HG03520 (cell line): ENCODE measurements at regions not wholly inside any gene's neighbourhood (a gene's known extent, or its start where the extent isn't known, plus 50 kb on each side); places are given as distances from the start of the nearest gene placed in this dataset.
A peak's percentile ranks its signal among the peaks of the same experiment; 100 is the strongest.

ENCODE experiments used
- ATAC-seq: cut with Tn5 transposase; IDR thresholded peaks from one replicate; pipeline ENCODE4 v1.9.1; 2021; ENCODE audit warnings: mild to moderate bottlenecking, moderate library complexity; ENCODE audit not compliant: unreplicated experiment

DNA sequence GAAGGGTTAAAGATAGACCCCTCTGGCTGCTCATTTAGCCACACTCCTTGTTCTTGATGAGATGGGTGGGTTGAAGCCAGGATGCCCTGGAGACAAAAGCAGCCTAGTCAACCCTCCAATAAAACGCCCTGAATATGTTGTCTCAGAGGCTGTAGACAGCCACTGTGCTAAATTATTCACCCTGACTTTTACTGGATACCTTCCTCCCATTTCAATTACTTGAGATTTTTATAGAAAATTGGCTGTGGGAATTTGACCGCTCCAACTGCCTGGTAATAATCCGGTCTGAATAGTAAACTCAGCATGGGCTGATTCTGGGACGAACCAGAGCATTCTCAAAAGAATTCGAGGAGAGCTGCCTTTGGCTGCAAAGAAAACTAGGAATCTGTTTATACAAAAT lies 104.2 kb downstream of the SNX18 start:
- no peak for ATAC-seq

DNA sequence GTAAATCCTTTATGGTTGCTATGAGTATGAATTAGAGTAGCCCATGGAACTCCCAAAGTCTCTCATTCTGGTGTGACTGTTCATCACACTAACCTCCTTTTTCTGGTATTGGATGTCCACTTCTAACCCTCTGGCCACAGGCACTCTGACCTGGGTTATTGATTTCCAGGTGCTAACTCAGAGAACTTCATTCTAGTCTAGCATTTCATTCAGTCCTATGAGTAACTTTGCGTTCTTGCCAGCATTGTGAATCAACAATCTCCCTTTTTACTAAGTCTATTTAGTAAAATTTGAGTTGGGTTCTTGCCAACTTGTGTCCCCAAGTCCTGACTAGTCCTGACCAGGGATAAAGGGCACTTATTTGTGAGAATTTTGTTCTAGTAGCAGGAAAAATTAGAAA lies 103.5 kb downstream of the SNX18 start:
- ATAC-seq: no peak

DNA sequence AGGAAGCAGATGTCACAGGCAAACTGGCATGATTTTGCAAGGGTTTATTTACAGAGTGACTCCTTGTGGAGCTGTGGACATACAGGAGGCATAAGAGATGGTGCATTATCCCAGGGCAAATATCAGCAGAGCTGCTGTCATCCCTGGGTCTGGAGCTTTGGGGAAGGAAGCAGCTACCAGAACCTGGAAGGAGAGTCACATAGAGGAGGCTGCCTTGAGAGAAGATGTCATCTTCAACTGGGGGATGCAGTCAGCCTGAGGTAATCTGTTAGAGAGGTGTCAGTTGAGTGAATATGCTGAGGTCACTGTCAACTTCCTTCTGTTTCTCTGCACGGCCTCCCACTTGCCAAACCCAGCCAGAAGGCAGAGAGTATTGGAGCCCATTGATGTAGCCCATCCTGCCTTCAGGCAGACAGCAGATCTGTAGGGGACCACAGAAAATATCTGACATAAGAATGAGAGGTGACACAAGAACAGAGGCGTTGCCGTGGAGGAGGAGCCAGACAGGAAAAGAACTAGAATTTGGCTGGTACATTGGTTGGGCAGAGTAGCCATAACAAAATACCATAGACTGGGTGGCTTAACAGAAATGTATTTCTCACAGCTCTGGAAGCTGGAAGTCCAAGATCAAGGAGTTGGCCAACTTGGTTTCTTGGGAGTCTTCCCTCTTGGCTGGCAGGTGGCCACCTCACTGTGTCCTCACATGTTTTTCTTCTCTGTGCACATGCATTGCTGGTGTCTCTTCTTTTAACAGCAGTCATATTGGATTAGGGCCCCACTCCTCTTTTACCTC lies 102.8 kb downstream of the SNX18 start:
- ATAC-seq: no peak

DNA sequence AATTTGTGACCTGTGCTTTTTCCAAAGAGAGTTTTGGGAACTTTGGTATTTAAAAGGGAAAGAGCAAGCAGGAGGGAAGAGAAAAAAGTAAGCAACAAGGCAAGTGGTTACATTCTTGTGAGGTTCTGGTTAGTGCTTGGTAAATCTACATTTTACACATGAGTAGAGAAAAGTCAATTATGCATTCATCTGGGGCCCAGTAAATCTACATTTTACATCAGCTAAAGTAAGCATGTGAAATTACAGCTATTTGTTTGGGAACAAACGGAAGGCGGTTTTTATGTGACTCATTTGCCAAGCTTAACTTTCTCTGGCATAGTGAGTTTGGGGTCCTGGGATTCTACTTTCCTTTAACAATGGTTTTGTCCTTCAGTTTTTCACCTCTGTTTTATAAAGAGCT lies 102.2 kb downstream of the SNX18 start:
- no peak for ATAC-seq

DNA sequence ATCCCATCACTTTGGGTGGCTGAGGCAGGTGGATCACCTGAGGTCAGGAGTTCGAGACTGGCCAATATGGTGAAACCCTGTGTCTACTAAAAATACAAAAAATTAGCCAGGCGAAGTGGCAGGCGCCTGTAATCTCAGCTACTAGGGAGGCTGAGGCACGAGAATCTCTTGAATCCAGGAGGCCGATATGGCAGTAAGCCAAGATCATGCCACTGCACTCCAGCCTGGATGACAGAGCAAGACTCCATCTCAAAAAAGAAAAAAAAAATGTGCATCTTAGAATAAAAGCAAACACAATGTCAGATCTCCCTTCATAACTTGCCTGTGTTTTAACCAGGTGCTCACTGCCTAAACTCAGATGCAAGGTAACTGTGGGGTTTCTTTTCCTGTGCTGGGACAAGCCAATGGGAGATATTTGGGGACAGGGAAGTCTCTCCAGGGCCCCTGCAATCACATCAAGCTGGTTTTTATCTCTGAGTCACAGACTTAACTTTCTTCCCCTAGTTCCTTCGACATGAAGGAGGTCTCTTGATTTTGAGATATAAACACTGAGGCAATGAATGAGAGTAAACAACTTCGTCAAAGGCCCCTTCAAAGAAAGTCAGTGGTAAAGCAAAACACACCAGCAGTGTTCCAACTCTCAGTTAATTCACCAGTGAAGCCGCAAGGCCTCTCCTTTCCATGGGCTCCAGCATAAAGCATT lies 99.1 kb downstream of the SNX18 start:
- no peak for ATAC-seq

DNA sequence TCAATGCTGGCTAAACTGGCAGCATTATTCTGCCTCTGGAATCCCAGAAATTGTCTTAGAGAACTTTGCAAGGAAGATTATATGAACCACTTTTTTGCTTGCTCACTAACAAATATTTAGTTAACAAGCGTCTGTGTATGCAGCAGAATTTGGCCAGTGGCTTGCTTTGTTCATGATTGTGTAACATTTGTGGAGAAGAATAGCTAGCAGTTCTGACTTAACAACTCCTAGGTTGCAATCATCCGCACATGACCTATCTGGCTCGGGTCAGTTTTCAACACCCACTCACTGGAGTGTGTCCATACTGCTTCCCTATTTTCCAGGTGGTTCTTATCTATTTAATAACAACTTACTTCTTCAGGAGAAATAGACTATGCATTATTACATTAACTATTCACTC lies 98.5 kb downstream of the SNX18 start:
- ATAC-seq: no peak

DNA sequence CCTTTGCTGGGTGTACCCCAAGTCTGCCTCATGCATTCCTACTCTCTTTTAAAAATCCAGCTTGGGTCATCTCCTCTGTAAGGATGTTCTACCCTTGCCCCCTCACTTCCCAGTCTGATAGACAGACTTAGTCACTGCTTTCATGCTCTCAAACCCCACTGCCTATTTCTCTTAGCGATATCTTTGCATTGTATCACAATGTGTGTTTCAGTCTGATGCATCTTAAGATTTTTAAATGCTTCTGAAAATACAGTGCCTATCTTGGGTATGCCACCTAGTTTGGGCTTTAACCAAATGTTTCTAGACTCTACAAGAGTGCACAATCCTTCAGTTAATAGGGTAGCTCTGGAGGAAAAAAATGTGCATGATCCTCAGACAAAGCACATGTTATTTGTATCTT lies 97.8 kb downstream of the SNX18 start:
- ATAC-seq: no peak

DNA sequence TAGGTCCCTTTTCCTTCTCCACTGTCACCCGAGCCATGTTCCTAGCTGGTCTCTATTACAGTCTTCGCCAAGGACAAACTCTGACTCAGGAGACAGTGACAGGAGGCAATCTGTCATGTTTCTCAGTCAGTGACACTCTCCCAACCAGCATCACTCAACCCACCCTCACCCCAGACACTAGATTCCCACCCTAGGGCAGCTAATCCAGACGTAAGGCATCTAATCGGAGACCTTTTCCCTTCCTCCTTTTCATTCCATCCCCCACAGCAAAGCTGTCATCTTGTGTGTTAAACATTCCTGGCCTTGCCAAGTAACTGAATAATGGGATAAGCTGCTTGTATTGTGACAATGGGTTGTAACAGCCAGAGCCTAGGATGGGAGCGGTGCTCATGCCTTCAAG lies 95.2 kb downstream of the SNX18 start:
- ATAC-seq: no peak

DNA sequence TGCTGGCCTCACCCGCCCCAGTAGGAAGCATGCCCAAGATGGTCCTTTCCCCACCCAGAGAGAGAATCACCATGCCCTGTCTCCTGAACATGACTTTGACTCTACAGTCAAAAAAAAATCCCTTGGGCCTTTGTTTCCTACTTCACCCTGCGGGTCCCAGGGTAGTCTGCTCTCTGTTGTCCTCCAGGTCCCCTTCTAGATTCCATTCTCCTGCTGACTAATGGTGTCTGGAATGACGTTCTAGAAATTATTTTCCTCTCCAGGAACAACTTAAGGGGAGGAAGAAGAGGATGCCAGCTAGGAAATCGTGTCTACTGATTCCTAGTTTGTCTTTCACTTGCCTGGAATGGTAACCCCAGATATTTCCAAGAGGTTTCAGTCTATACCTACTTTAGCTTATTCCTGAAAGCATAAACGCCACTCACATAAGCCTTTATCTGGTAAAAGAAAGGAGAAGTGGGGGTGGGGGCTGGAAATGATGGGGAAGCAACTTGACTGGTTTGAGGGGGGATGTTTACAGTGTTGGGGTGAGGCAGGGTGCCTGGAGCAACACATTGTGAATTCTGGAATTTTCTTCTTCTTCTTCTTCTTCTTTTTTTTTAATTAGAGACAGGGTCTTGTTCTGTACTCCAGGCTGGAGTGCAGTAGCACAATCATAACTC lies 93.9 kb downstream of the SNX18 start:
- ATAC-seq: no peak

DNA sequence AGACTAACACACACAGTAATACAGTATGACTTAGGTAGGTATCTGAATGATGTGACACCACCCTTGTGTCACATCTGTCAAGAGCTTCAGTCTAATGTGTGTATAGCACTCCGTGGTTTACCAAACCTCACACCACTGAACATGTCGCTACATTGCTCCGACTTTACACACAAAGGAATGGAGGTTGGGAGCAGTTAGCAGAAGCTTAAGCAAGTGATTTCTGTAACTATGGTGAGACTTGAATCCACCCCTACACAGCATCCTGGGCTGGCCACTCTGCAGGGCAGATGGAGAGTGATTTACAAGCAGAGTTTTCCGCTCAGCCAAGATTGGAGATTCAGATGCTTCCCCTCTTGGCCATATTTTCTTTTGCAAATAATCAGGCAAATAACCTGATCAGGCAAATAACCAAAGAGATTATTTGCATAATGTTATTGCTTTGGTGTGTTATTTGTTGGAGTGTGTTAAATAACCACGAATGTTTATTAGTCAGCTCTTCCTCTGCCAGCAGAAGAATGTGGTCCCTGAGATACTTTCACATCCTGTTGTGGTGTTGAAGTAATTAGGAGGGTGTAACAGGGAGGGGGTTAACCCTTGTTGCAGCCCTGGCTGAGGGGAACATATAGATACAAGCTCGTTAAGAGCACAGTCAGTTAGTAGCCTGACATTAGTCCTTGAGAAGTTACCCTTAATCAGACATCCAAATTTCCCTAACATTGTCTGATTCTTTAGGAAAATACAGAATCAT lies 92.8 kb downstream of the SNX18 start:
- peak; percentile 99 for ATAC-seq

DNA sequence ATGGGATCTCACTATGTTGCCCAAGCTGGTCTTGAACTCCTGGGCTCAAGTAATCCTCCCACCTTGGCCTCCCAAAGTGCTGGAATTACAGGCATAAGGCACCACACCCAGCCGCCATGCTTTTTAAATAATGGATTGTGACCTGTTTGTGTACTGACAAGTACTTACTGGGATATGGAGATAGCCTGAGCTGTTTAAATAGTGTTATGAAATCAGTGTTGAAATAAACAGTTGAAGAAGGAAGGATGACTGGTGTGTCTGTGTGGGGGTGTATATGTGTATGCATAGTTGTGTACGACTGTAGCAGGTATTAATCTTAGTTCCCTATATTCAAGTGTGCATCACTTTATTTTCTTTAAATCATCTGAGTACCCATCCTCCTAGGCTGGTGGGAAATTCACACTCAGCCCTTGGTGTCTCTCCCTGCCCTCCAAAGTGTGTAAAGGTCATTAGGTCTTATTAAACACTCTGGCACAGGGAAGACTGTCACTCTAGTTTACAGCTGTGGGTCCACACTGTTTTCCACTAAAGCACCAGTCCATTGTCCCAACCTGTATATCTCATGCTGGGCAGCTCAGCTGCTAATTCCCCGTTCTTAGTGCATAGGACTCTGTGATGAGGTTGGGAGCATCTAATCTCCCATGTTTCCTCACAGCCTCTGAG lies 91.0 kb downstream of the SNX18 start:
- ATAC-seq: no peak

DNA sequence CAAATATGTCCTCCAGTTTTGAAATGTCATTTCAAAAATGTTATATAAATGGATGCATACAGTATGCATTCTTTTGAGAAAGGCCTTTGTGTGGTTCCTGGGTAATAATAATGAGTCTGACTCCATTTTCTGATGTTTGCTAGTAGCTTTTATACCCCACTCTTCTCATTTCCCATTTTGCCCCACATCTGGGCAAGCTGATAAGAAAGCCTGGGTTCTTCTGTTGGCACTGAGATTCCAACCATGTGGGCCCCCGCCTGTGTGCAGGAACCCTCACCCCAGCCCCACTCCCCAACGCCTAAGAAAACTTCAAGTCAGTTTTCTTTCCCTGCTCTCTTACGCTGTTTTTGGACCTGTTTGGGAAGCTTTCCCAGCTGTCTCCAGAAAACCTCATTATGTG lies 89.4 kb downstream of the SNX18 start:
- no peak for ATAC-seq

DNA sequence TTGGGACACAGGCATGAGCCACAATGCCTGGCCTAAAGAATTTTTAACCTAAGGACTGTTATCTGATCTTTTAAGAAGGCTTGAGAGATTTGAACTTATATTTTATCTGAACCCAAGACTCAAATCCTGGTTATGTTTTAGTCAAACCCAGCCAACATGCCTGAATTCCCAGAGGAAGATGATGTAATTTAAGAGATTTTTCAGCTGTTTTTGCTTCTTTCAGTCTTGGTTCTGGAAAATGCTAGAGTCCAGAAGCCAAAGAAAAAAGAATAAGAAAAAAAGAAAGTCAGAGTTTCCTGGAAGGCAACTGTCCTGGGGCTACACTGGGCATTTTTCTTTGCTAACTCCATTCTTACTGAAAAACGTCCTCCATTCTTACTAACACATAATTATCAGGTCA lies 85.8 kb downstream of the SNX18 start:
- no peak for ATAC-seq

DNA sequence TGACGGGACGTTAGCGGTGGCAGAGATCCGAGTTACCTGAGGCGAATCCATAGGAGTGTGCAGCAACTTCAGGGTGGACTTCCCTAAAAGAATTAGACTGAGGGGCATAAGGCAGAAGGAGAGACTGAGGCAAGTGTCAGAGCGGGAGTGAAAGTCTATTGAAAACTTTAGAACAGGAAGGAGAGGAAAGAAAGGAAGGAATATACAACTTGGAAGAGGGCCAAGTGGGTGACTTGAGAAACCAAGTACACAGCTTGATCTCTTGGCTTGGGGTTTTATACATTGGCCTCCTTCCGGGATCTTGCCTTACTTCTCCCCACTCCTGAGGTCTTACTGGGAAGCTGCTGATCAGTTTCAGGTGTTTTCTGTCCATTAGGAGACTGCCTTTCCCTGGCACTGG lies 84.9 kb downstream of the SNX18 start:
- ATAC-seq: no peak

DNA sequence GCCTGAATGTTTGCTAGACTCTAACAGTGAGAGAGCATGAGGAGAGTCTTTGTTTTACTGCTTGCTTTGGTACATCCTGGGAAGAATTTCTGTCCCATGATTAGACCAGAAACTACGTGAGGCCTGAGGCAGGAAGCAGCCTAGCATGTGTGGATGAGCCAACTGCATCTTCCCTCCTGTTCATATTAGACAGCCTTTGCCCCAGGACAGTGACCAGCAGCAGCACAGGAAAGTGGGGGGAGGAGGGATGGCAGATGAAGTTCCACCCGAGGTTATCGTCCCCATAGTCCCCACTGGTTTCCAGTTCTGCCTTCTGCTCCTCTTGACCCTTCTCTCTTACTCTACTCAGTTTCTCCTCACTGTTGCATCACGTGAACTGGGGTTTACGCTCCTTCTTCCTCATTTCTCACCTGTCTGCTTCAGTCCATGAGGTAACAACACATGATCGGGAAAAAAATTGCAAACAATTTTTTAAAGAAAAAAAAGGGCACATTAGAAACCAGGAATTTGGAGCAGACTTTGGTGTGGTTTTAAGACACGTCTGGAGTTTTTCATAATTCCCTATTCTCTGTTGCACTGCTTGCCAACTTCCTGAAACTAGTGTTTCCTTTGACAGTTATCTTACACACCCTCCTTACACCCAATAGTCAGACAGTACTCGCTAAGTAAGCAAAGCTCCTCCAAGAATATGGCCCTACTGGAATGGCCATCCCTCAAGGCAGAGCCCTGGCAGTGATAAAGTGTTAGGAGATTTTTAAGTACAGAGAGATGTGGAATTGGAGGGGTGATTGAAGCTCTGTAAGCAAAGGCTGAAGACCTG lies 84.1 kb downstream of the SNX18 start:
- no peak for ATAC-seq
